ENCODE measurements at regions not wholly inside any gene's neighbourhood (a gene's known extent, or its start where the extent isn't known, plus 50 kb on each side); places are given as distances from the start of the nearest gene placed in this dataset.

GRCh38 chr22:22811016-22812009 lies 76.3 kb upstream of the IGLL5 start:
- intact Hi-C loops (cut with DNase I): no loop called here
- DNase-seq: no peak
- 74 to 83% methylated on average over 7 to 8 of the region's 8 CpGs for WGBS, 2 donors

GRCh38 chr22:22812031-22812905 lies 75.3 kb upstream of the IGLL5 start:
- 64 to 74% methylated on average over 10 of the region's 10 CpGs for WGBS, 2 donors
- intact Hi-C loops (cut with DNase I): no loop called here
- H3K9me3 ChIP-seq: no peaks in the 10 kb centered on the region
- no peak for DNase-seq
- no peak for ATAC-seq
- H3K36me3 ChIP-seq (replicated peaks in 1 of 2; ENCODE audit: insufficient read depth in 1 of 2, low read depth in 2 of 2): no peaks in the 10 kb centered on the region
- no peak overlapping the region for H3K27ac ChIP-seq
- H3K4me3 ChIP-seq: no peak overlapping the region
- no peaks in the 10 kb centered on the region for H3K4me1 ChIP-seq
- no peak for TF ChIP-seq POLR2A (IDR thresholded peaks at IDR 0.05)
- no peak for TF ChIP-seq CTCF (IDR thresholded peaks at IDR 0.05)
- no peaks in the 10 kb centered on the region for H3K27me3 ChIP-seq

More at GRCh38 chr22:22811016-22812009, 76.3 kb upstream of the IGLL5 start:
- Histone ChIP-seq H3K36me3 (replicated peaks in 1 of 2; ENCODE audit: insufficient read depth in 1 of 2, low read depth in 2 of 2) (no peaks in the 10 kb centered on the region), H3K9me3 (no peaks in the 10 kb centered on the region), H3K4me1 (no peaks in the 10 kb centered on the region), H3K4me3 (no peak overlapping the region), H3K27ac (no peak overlapping the region), H3K27me3 (no peaks in the 10 kb centered on the region)
- no peak for ATAC-seq
- TF ChIP-seq CTCF (IDR thresholded peaks at IDR 0.05): no peak
- no peak for TF ChIP-seq POLR2A (IDR thresholded peaks at IDR 0.05)

GRCh38 chr22:22813126-22814075 lies 74.2 kb upstream of the IGLL5 start:
- intact Hi-C loops (cut with DNase I): no loop called here
- Histone ChIP-seq H3K27ac (no peak overlapping the region), H3K27me3 (no peaks in the 10 kb centered on the region), H3K36me3 (replicated peaks in 1 of 2; ENCODE audit: insufficient read depth in 1 of 2, low read depth in 2 of 2) (no peaks in the 10 kb centered on the region), H3K4me3 (no peak overlapping the region), H3K4me1 (no peaks in the 10 kb centered on the region), H3K9me3 (no peaks in the 10 kb centered on the region)
- DNase-seq: no peak
- no peak for ATAC-seq
- no peak for TF ChIP-seq CTCF (IDR thresholded peaks at IDR 0.05)
- TF ChIP-seq POLR2A (IDR thresholded peaks at IDR 0.05): no peak
- 49 to 70% methylated on average over 3 of the region's 3 CpGs for WGBS, 2 donors

- TF ChIP-seq POLR2A (IDR thresholded peaks at IDR 0.05): no peak
- no peak for TF ChIP-seq CTCF (IDR thresholded peaks at IDR 0.05)
- no peaks in the 10 kb centered on the region for H3K27me3 ChIP-seq
- WGBS, 2 donors: 72 to 79% methylated on average over 13 to 14 of the region's 14 CpGs
- intact Hi-C loops (cut with DNase I): no loop called here
- no peaks in the 10 kb centered on the region for H3K4me1 ChIP-seq
- no peaks in the 10 kb centered on the region for H3K36me3 ChIP-seq (replicated peaks in 1 of 2; ENCODE audit: insufficient read depth in 1 of 2, low read depth in 2 of 2)
- no peaks in the 10 kb centered on the region for H3K9me3 ChIP-seq
- no peak for DNase-seq
- ATAC-seq: no peak
- no peak overlapping the region for H3K27ac ChIP-seq
- H3K4me3 ChIP-seq: no peak overlapping the region
Measured at GRCh38 chr22:22814666-22815396, 72.8 kb upstream of the IGLL5 start.
